ENCODE measurements at regions not wholly inside any gene's neighbourhood (a gene's known extent, or its start where the extent isn't known, plus 50 kb on each side); places are given as distances from the start of the nearest gene placed in this dataset.

DNA sequence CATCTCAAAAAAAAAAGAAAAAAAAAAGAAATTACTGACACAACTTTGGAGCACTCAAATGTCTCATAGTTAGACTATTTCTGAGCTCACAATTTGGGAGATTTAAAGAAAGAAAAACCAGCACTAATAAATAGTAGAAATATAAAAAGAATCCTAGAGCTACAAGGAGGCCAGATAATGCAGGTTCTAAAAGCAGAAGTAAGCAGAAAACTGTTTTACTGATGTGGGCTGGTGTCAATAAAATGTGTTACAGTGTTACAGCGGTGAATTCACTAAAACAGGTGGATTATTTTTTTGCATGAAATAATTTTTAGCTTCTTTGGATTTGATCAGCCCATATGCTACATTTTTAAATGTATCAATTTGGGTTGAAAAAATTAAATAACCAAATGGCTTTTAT, 375.9 kb downstream of the GPM6A start:
- H3K4me3 Mint-ChIP-seq: no peak overlapping the region
- peaks cover 4% of the 10 kb centered on the region for H3K9me3 Mint-ChIP-seq
- peaks cover 7% of the 10 kb centered on the region for H3K4me1 Mint-ChIP-seq
- DNase-seq (ENCODE audit: low read depth, low spot score): no peak
- TF ChIP-seq, protein P1, sequence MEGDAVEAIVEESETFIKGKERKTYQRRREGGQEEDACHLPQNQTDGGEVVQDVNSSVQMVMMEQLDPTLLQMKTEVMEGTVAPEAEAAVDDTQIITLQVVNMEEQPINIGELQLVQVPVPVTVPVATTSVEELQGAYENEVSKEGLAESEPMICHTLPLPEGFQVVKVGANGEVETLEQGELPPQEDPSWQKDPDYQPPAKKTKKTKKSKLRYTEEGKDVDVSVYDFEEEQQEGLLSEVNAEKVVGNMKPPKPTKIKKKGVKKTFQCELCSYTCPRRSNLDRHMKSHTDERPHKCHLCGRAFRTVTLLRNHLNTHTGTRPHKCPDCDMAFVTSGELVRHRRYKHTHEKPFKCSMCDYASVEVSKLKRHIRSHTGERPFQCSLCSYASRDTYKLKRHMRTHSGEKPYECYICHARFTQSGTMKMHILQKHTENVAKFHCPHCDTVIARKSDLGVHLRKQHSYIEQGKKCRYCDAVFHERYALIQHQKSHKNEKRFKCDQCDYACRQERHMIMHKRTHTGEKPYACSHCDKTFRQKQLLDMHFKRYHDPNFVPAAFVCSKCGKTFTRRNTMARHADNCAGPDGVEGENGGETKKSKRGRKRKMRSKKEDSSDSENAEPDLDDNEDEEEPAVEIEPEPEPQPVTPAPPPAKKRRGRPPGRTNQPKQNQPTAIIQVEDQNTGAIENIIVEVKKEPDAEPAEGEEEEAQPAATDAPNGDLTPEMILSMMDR (conservative IDR thresholded peaks at IDR 0.05): no peak
- H3K36me3 Mint-ChIP-seq (ENCODE audit: low read depth): no peaks in the 10 kb centered on the region
- H3K27ac Mint-ChIP-seq (ENCODE audit: unreplicated experiment): no peak overlapping the region
- H3K27me3 Mint-ChIP-seq (ENCODE audit: low read depth): no peaks in the 10 kb centered on the region

DNA sequence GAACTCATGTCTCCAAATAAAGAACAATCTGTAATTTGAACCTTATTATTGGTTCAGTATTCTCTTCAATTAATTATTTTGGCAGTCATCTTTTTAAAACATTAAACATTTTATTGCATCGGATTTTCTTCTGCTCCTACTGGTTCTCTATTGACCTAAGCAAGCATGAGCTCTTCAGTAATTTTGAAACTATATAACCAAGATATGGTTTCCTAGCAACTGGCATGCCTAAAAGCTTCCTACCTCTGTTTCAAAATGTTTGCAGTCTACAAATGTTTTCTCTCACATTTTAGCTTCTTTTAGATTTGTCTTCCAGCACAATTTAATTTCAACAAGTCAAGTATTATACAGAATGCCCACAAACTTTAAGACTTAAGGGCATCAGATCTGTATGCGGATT, 371.3 kb downstream of the GPM6A start:
- TF ChIP-seq, protein P1 (conservative IDR thresholded peaks at IDR 0.05): no peak
- H3K4me3 Mint-ChIP-seq: no peak overlapping the region
- no peak for DNase-seq (ENCODE audit: low read depth, low spot score)
- H3K36me3 Mint-ChIP-seq (ENCODE audit: low read depth): no peaks in the 10 kb centered on the region
- no peaks in the 10 kb centered on the region for H3K4me1 Mint-ChIP-seq
- H3K27ac Mint-ChIP-seq (ENCODE audit: unreplicated experiment): no peak overlapping the region
- H3K27me3 Mint-ChIP-seq (ENCODE audit: low read depth): no peaks in the 10 kb centered on the region
- H3K9me3 Mint-ChIP-seq: no peaks in the 10 kb centered on the region

DNA sequence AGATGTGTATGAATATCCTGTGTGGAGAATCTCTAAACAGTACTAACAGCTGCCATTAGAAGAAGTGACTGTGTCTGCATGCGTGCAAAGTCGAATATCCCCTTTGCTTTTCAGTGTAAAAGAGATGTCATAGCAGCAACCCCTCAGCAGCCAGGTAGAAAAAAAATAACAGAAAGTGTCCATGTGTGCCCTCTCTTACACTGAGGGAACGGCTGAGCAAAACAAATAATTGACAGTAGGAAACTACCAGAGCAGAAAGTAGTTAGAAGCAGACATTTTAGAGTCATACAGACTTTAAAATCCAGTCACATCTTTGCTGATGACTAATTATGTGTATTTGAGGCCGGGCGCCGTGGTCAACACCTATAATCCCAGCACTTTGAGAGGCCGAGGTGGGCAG, 370.8 kb downstream of the GPM6A start:
- no peak overlapping the region for H3K27ac Mint-ChIP-seq (ENCODE audit: unreplicated experiment)
- no peaks in the 10 kb centered on the region for H3K9me3 Mint-ChIP-seq
- DNase-seq (ENCODE audit: low read depth, low spot score): no peak
- H3K4me3 Mint-ChIP-seq: no peak overlapping the region
- H3K27me3 Mint-ChIP-seq (ENCODE audit: low read depth): no peaks in the 10 kb centered on the region
- TF ChIP-seq, protein P1 (conservative IDR thresholded peaks at IDR 0.05): no peak
- no peaks in the 10 kb centered on the region for H3K36me3 Mint-ChIP-seq (ENCODE audit: low read depth)
- H3K4me1 Mint-ChIP-seq: no peaks in the 10 kb centered on the region

DNA sequence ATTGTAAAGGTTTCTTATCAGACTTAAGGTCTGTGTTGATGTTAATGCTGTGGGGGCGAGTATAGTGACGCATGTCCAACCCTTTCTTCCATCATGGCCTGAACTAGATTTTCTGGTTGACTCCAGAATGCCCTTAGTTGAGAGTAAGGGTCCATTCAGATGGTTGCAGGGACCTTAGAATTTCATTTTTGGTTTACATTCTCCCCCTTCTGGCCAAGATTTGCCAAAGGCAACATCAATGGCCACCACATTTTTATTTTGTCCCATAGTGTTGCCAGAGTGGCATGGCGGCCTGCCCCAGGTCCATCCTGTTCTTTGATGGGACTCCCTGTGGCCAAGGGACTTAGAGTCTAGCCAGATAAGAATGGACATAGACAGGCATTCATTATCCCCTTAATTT, 368.5 kb downstream of the GPM6A start:
- Mint-ChIP-seq H3K27ac (ENCODE audit: unreplicated experiment) (no peak overlapping the region), H3K36me3 (ENCODE audit: low read depth) (no peaks in the 10 kb centered on the region), H3K4me1 (no peaks in the 10 kb centered on the region), H3K9me3 (no peaks in the 10 kb centered on the region), H3K27me3 (ENCODE audit: low read depth) (no peaks in the 10 kb centered on the region), H3K4me3 (no peak overlapping the region)
- TF ChIP-seq, protein P1 (conservative IDR thresholded peaks at IDR 0.05): no peak
- no peak for DNase-seq (ENCODE audit: low read depth, low spot score)

DNA sequence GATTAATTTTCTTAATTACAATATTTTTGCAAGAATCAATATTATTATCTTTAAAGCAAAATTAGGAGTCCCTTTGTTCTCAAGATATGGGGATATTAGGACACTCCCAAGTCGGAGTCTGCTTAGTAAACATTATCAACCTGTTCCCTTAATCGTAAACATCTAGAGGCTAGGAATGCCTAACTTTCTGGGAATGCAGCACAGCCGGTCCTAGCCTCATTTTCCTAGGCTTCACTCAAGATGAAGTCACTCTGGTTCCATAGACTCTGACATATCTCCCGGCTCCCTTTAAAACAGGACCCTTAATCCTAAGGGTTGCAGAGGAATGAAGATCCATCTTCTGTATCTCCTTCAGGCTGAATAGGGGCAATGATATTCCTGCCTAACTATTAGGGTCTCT, 367.6 kb downstream of the GPM6A start:
- no peak for DNase-seq (ENCODE audit: low read depth, low spot score)
- Mint-ChIP-seq H3K9me3 (no peaks in the 10 kb centered on the region), H3K27ac (ENCODE audit: unreplicated experiment) (no peak overlapping the region), H3K27me3 (ENCODE audit: low read depth) (no peaks in the 10 kb centered on the region), H3K4me1 (no peaks in the 10 kb centered on the region), H3K36me3 (ENCODE audit: low read depth) (no peaks in the 10 kb centered on the region), H3K4me3 (no peak overlapping the region)
- TF ChIP-seq, protein P1 (conservative IDR thresholded peaks at IDR 0.05): no peak

DNA sequence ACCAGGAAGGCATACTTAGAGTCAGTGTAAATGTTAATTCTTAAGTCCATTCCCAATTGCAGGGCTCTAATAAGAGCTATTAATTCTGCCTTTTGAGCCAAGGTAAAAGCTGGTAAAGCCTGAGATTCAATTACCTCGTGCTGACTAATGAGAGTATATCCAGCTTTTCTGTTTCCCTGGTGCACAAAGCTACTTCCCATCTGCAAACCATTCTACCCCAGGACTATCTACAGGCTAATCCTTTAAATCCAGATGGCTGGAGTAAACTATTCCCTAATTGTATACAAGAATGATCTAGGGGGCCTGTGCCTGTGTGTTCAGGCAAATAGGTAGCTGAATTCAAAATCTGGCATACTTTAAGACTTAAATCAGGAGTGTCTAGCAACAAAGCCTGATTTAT, 365.0 kb downstream of the GPM6A start:
- no peak overlapping the region for H3K27ac Mint-ChIP-seq (ENCODE audit: unreplicated experiment)
- no peaks in the 10 kb centered on the region for H3K27me3 Mint-ChIP-seq (ENCODE audit: low read depth)
- TF ChIP-seq, protein P1 (conservative IDR thresholded peaks at IDR 0.05): no peak
- H3K36me3 Mint-ChIP-seq (ENCODE audit: low read depth): no peaks in the 10 kb centered on the region
- DNase-seq (ENCODE audit: low read depth, low spot score): no peak
- H3K9me3 Mint-ChIP-seq: no peaks in the 10 kb centered on the region
- no peaks in the 10 kb centered on the region for H3K4me1 Mint-ChIP-seq
- H3K4me3 Mint-ChIP-seq: no peak overlapping the region

Measured in neural crest cell (in vitro differentiated cells).